HG02885 (cell line): ENCODE measurements at regions not wholly inside any gene's neighbourhood (a gene's known extent, or its start where the extent isn't known, plus 50 kb on each side); places are given as distances from the start of the nearest gene placed in this dataset.
A peak's percentile ranks its signal among the peaks of the same experiment; 100 is the strongest.
"Not testable (repeated sequence)": the region's sequence is repeated elsewhere in the genome, so short reads cannot be mapped to it uniquely, and the experiment has no call there.

Experiments
- ATAC-seq: cut with Tn5 transposase; IDR thresholded peaks from one replicate; pipeline ENCODE4 v1.9.1; 2021; ENCODE audit warnings: mild to moderate bottlenecking; ENCODE audit not compliant: unreplicated experiment, poor library complexity

DNA sequence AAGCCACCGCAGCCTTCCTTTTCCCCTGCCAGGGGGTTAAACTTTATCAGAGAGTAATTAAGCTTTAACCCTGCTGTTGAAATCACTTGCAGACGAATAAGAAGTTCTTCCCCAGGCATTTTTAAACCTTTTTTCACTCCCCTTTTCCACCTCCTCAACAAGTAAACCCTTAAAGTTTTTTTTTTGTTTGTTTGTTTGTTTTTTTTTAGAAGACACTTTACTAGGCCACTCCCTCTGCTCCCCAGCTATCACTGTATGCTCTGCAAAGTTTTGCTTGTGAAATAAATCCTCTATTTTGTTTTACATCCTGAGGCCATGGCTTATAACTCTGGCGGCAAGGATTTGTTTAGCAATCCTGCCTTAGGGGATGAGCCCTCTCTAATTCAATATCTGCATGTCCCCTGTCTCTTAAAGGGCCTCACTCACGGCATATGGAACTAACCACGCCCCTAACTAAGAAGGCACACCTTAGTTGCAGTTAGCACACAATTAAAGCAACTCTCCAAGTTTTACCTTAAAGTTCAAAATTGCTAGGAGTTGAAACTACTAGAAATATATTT, 1354.7 kb upstream of the LRRTM3 start:
- no peak for ATAC-seq

DNA sequence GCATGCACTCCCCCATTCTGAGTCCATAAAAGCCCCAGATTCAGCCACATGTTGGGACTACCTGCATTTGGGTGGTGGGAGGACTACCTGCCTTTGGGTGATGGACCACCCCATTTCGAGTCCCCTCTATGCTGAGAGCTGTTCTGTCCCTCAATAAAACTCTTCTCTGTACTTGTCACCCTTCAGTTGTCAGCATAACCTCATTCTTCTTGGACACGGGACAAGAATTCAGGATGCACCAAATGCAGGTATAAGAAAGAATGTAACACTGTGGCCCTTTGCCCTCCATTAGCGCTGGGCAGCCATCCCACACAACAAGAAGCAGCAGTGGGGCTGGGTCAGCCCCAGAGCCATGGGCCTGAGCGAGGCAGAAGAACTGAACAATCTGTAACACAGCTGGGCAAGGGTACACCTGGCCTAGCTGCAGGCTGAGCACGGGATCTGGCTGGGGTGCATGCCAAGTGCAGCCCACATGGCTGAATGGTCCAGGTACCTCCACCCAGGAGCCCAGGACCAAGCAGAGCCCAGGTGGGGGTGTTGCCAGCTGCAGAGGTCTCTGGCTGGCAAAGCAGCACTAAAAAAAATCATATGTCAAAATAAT, 1344.3 kb upstream of the LRRTM3 start:
- ATAC-seq: no peak

DNA sequence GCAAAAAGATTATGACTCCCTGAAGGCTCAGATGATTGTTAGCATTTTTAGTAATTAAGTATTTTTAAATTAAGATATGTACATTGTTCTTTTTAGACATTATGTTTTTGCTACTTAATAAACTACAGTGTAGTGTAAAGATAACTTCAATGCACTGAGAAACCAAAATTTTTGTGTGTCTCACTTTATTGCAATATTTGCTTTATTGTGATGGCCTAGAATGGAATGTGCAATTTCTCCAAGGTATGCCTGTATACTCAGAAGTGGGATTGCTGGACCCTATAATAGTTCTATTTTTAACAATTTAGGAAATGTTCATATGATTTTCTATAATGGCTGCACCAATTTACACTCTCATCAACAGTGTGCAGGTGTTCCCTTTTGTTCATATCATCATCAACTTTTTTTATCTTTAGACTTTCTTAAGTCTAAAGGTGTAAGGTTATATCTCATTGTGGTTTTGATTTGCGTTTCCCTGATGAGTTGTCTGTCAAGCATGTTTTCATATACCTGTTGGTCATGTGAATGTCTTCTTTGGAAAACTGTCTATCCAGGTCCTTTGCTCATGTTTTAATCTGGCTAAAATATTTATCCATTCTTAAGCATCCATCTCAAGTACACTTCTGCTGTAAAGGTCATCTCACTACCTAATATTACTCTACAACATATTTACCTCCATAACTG, 1323.5 kb upstream of the LRRTM3 start:
- no peak for ATAC-seq

DNA sequence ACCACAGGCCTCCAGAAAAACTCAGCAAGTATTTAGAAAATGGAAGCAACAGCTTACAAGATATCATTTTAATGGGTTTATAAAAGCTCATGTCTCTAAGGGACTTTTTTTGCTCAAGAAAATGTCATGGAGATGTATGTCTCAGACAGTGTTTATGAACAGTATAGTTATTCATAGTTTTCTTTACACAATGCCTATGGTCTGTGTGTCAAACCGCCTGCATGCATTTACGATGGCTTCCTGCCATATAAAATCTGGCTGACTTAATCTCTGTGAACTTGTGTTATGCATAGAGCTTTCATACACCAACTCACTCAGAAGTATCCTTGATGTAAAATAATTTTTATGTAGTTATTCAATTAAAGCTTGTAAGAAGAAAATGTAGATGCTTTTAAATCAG, 1314.2 kb upstream of the LRRTM3 start:
- ATAC-seq: no peak

DNA sequence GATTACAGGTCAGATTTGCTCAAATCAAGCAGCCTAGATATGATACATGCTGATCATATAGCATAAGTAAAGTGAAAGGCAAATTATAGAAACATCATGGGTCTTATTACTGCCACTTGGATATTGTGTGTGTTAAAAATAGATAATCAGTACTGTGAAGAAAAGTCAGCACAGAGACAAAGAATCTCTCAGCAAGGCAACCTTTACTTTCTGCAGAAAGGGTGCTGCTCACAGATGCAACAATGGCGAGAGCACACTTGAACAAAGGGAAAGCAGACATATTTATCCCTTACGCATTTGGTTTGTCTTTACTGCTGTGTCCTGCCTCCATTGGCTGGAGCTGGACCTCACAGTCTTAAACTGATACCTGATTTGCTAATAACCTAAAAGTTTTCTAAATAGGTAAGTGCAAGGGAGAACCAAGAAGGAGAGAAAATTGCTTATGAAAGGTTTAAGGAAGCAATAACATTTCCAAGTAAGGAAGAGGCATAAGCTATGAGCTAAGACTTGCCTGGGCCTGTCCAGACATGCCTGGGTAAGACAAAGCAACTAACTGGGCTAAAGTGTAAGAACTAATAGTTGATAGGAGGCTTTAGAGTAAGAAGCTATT, 1310.8 kb upstream of the LRRTM3 start:
- ATAC-seq: no peak

DNA sequence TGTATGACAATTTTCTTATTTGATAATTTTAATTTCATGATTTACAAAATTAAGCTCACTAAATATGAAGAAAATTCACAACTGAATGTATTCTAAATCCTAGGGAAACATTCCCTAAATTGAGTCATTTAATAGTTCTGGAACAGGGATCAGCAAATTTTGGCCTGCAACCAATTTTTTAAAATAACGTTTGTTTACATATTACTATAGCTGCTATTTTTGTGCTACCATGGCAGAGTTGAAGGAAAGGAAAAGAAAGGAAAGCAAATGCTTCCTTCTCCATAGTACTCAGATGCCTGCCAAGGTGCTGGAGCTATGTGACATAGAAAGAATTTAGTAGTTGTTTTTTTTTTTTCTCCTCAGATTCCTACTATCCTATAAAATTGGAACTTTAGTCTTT, 1307.7 kb upstream of the LRRTM3 start:
- no peak for ATAC-seq

DNA sequence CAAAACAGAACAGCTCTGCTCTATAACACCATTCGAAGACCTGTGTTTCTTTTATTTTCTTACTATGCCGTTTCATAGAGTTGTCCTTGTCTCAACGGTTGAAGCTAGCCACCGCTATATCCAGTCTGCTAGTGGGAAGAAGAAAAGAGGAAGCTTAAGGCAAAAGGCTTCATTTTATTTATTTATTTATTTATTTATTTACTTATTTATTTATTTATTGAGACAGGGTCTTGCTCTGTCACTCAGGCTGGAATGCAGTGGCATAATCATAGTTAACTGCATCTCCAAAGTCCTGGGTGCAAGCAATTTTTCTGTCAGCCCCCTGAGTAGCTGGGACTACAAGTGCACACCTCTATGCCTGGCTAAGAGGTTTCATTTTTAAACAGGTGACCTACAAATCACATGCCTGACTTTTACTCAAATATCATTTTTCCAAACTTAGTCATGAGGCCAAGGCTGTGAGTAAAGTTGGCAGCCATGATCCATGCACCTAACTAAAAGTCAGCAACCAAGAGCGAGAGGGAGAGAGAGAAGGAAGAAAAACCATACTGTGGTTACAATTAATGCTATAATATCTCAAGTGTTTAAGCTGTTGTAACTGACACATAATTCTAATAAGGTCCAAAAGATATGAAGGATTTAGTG, 1305.3 kb upstream of the LRRTM3 start:
- no peak for ATAC-seq

DNA sequence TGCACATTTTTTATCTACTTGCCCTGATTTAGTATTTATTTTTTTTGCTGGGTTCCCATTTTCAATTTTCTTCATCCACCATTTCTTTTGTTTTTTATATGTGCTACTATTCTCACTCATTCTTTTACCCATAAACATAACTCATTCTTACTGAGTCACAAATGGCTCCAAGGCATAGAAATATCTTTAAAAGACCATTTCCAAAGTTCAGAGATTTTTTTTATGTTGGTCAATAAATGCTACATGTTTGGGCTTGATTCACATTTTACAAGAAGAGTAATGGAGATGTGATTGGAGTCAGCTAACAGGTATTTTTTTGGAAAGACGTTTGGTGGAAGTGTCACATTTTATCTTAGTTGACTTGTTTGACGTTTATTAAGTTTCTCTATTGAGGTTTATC, 1303.2 kb upstream of the LRRTM3 start:
- ATAC-seq: no peak

DNA sequence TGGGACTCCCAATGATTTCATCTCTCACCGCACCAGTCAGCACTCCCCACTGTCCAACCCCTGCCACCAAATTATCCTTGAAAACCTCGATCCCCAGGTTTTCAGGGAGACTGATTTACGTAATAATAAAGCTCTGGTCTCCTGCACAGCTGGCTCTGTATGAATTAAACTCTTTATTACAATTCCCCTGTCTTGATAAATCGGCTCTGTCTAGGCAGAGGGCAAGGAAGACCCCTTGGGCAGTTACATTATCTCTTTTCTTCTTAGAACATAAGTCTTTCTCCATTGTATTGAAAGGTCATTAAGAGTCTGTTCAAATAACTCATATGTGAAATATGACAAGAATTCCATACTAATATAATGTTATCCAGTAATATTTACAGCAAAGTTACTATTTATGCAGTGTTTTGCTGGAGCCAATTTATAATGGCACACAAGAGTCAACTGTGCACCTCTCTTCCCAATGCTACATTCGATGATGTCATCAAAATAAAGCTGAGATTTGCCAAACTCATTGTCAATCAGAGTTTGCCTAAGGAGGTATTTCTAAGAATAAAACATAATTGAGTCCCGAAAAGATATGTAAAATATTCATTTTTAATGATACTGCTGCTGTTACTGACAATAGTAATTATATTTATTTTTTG, 1297.2 kb upstream of the LRRTM3 start:
- ATAC-seq: no peak

DNA sequence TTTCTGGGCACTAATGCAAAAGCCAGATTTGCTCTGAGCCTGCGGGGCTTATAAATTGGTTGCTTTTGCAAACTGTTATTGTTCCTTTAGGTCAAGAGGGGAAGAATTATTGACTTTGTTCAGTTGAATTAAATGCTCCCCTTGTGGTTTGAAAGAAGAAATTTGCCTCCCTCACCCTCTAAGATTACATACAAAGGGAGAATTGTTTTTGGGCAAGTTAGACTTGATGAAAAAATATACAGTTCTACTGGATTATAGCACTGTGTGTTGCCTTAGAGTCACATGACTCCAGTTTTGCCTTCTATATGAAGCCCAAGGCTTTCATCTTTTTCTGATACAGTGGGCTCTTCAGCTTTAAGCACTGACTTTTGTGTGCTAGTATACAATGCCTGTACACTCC, 1265.8 kb upstream of the LRRTM3 start:
- ATAC-seq: no peak

DNA sequence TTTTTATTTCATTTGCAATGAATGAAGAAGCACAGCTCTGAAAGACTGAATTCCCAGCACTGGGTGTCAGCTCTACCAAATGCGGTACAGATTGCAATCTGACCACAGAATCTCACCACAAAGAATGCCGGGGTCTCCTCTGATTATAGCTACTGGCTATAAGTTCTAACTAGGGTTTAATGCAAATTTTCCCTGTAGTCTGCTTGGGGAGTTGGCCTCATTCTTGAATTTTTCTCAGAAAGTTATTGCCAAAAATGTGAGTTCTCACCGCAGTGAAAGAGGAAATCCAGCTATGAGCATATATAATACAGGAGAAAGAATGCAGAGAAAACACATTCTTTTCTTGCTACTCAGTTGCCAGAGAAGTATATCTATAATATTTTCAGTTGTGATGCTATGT, 1255.7 kb upstream of the LRRTM3 start:
- ATAC-seq: no peak

DNA sequence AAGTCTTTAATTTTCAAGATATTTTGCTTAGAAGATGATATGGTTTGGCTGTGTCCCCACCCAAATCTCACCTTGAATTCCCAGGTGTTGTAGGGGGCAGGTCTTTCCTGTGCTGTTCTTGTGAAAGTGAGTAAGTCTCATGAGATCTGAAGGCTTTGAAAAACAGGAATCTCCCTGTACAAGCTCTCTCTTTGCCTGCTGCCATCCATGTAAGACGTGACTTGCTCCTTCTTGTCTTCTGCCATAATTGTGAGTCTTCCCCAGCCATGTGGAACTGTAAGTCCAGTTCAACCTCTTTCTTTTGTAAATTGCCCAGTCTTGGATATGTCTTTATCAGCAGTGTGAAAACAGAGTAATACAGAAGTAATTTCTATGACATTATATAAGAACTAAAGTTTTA, 1255.2 kb upstream of the LRRTM3 start:
- not testable (repeated sequence) for ATAC-seq

DNA sequence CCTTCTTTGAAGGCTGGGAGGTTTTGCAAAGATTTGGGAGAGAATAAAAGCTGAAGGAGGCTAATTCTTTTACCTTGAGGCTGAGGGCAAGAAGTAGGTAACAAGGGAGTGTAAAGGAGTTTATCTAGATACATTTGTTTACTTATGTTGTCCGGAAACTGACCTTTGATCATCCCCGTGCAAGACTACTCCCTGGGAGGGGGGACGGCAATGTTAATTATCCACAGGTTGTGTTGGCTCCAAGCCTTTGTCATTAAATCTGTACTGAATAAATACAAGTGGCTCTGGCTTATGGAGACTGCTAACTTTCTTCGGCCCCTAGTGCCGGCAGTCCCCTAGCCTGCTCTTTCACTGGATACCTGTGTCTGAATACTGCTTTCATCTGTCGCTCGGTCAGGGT, 1250.6 kb upstream of the LRRTM3 start:
- ATAC-seq: no peak

DNA sequence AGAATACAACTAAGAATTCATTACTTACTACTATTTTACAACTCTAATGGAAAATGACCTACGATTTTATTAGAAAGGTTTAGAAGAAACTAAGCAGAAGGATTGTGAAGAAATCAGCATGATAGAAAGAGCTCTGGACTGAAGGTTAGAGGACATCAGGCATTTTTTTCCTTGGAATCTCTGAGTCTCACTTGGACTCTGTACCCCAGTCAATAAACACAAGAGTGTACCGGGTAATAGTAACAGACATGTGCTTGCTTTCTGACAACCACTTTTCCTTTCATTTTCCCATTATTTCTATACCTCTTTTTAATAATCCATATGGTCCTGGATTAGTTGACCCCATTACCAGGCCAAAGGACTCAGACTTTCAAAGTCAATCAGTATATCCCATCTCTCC, 1240.9 kb upstream of the LRRTM3 start:
- no peak for ATAC-seq

DNA sequence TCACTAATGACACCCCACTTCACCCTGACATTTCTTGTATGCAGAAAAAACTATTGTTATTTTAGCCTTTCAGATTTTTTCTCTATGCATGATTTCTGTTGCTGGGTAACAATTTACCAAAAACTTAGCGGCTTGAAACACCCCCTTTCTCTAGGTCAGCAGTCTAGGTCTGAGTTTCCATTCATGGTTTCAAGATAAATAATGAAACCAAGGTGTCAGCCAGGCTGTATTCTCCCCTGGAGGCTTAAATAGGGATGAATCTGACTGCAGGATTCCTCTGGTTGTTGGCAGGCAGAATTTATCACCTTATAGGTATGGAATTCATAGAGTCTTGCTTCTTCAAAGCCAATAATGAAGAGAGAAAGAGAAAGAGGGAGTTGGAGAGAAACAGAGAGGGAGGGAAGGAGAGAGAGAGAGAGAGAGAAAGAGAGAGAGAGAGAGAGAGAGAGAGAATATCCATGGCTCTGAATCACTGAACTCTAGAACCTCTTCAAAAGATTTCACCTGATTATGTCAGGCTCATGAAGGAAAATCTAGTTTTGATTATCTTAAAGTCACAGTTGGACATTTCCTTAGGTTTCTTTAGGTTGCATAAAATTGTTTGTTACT, 1224.6 kb upstream of the LRRTM3 start:
- ATAC-seq: peak; percentile 57

DNA sequence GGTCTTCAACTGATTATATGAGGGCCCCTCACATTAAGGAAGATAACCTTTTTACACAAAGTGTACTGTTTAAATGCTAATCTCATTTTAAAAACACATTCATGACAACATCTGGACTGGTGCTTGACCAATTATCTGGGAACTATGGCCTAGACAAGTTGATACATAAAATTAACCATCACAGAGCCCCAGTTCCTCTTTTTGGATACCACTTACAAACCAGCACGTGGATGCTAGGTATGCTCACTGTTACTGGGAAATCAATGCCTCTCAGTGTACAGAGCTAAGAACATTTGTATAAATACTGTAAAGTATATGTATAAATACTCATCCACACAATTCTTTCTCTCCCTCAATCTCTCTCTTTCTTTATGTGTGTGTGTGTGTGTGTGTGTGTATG, 1217.8 kb upstream of the LRRTM3 start:
- ATAC-seq: peak; percentile 53

DNA sequence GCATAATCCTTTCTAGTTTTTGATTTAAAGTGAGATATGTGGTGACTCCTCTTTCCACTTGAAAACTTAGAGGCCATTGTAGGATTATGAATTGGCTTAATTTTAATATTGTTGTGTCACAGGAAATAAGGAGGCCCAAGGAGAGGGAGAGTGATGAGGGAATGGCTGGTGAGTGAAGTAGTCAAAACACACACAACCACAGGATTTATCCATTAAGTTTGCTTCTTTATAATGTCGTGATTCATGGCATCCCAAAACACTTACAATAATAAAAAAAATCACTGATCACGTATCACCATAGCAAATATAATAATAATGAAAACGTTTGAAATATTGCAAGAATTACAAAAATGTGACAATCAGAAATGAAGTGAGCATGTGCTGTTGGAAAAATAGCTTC, 1215.5 kb upstream of the LRRTM3 start:
- no peak for ATAC-seq

DNA sequence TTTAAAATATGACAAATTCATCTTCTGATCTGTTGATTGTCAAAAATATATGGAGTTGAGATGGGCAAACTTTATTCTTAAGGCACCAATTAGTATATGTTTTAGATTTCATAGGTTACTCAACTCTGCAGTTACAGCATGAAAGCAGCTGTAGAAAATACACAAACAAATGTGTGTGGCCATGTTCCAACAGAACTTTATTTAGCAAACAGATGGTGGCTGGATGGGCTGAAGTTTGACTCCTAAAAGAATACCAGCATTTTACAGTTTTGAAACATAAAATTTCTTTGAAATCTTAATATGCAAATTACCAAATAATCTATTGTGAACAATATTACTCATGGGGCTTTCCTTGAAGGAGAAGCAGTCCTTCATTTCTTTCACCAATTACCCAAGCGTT, 1206.0 kb upstream of the LRRTM3 start:
- ATAC-seq: no peak

DNA sequence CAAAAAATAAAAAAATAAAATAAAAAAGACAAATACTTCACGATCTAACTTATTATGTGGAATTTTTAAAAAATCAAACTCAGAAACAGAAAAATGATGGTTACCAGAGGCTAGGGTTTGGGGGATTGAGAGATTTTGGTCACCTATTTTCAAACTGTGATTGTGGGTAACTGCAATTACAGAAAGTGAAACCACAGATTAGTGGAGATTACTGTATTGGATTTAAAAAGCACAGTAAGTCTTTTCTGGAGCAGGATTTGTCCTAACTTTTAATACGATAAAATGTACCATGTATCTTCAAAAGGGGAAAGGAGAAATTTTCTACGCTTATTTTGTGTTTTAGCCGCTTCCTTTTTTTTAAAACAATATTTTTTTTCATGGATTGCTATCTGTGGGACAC, 1204.9 kb upstream of the LRRTM3 start:
- no peak for ATAC-seq

DNA sequence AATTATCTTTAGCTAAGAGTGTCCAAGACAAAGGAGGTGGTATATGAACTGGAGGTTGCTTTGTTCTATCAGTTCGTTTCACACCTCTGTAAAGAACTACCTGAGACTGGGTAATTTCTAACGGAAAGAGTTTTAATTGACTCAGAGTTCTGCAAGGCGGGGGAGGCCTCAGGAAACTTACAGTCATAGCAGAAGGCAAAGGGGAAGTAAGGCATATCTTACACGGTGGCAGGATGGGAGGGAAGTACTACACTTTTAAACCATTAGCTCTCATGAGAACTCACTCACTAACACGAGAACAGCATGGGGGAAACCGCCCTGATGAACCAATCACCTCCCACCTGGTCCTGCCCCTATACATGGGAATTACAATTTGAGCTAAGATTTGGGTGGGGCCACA, 1202.3 kb upstream of the LRRTM3 start:
- peak; percentile 68 for ATAC-seq
